IPS DF 4.7 (cell line): ENCODE measurements at regions not wholly inside any gene's neighbourhood (a gene's known extent, or its start where the extent isn't known, plus 50 kb on each side); places are given as distances from the start of the nearest gene placed in this dataset.
A peak's percentile ranks its signal among the peaks of the same experiment; 100 is the strongest.

Experiments
- DNase-seq: peaks from one replicate; pipeline ENCODE4 v3.0.0-alpha.2; 2013; ENCODE audit warnings: low spot score; ENCODE audit errors: extremely low read depth

GRCh38 chr9:90086101-90086511 lies 481.3 kb downstream of the GADD45G start:
- DNase-seq: no peak

- no peak for DNase-seq
Observed at GRCh38 chr9:90088434-90088833, 483.6 kb downstream of the GADD45G start.

GRCh38 chr9:90088856-90089255 lies 484.0 kb downstream of the GADD45G start:
- DNase-seq: no peak

GRCh38 chr9:90090997-90091396 lies 486.2 kb downstream of the GADD45G start:
- DNase-seq: no peak

- DNase-seq: no peak
Observed at GRCh38 chr9:90092508-90092907, 487.7 kb downstream of the GADD45G start.

- no peak for DNase-seq
Observed at GRCh38 chr9:90095682-90096081, 490.9 kb downstream of the GADD45G start.

GRCh38 chr9:90097237-90097636 lies 492.4 kb downstream of the GADD45G start:
- no peak for DNase-seq

- no peak for DNase-seq
Observed at GRCh38 chr9:90098408-90098807, 493.6 kb downstream of the GADD45G start.

- DNase-seq: no peak
Observed at GRCh38 chr9:90099262-90099963, 494.6 kb downstream of the GADD45G start.

GRCh38 chr9:90100014-90100413 lies 495.2 kb downstream of the GADD45G start:
- no peak for DNase-seq

GRCh38 chr9:90102292-90102901 lies 497.6 kb downstream of the GADD45G start:
- DNase-seq: peak; percentile 84

GRCh38 chr9:90103771-90104170 lies 499.0 kb downstream of the GADD45G start:
- DNase-seq: no peak

- DNase-seq: no peak
Observed at GRCh38 chr9:90105773-90106172, 501.0 kb downstream of the GADD45G start.

- no peak for DNase-seq
Observed at GRCh38 chr9:90107040-90107725, 502.4 kb downstream of the GADD45G start.

GRCh38 chr9:90107726-90108655 lies 503.2 kb downstream of the GADD45G start:
- DNase-seq: no peak

- DNase-seq: no peak
Observed at GRCh38 chr9:90112788-90113187, 508.0 kb downstream of the GADD45G start.

GRCh38 chr9:90114641-90115425 lies 510.0 kb downstream of the GADD45G start:
- no peak for DNase-seq

- no peak for DNase-seq
Observed at GRCh38 chr9:90121762-90122161, 517.0 kb downstream of the GADD45G start.

GRCh38 chr9:90124961-90125360 lies 517.7 kb downstream of the DIRAS2 start:
- DNase-seq: no peak

- DNase-seq: no peak
Observed at GRCh38 chr9:90127923-90128322, 514.7 kb downstream of the DIRAS2 start.
